Stromal cell of bone marrow (primary cell): ENCODE measurements at regions not wholly inside any gene's neighbourhood (a gene's known extent, or its start where the extent isn't known, plus 50 kb on each side); places are given as distances from the start of the nearest gene placed in this dataset.
"Not testable (repeated sequence)": the region's sequence is repeated elsewhere in the genome, so short reads cannot be mapped to it uniquely, and the experiment has no call there.

ENCODE experiments used
- DNase-seq: peaks from one replicate; pipeline ENCODE4 v3.0.0-alpha.2; 2012; ENCODE audit warnings: low read depth

- DNase-seq, result no peak
These were observed 110.3 kb upstream of the ETV6 start for GRCh38 chr12:11539156-11539555.

- DNase-seq, result no peak
These were observed 109.3 kb upstream of the ETV6 start for GRCh38 chr12:11540156-11540555.

GRCh38 chr12:11540615-11541310 lies 108.7 kb upstream of the ETV6 start:
- no peak for DNase-seq

- no peak for DNase-seq
These were observed 106.9 kb upstream of the ETV6 start for GRCh38 chr12:11542599-11542998.

GRCh38 chr12:11543457-11544158 lies 105.9 kb upstream of the ETV6 start:
- no peak for DNase-seq

GRCh38 chr12:11545484-11546330 lies 103.8 kb upstream of the ETV6 start:
- no peak for DNase-seq

GRCh38 chr12:11546582-11547270 lies 102.7 kb upstream of the ETV6 start:
- not testable (repeated sequence) for DNase-seq

- not testable (repeated sequence) for DNase-seq
These were observed 102.2 kb upstream of the ETV6 start for GRCh38 chr12:11547271-11547646.

- no peak for DNase-seq
These were observed 100.4 kb upstream of the ETV6 start for GRCh38 chr12:11549119-11549518.

- peak; percentile 32 for DNase-seq
These were observed 95.5 kb upstream of the ETV6 start for GRCh38 chr12:11553871-11554533.

GRCh38 chr12:11555195-11555594 lies 94.3 kb upstream of the ETV6 start:
- DNase-seq, result no peak

GRCh38 chr12:11555743-11556625 lies 93.5 kb upstream of the ETV6 start:
- DNase-seq, result no peak

GRCh38 chr12:11556682-11557081 lies 92.8 kb upstream of the ETV6 start:
- no peak for DNase-seq

GRCh38 chr12:11559626-11560340 lies 89.7 kb upstream of the ETV6 start:
- no peak for DNase-seq

GRCh38 chr12:11561411-11561810 lies 88.1 kb upstream of the ETV6 start:
- no peak for DNase-seq

- no peak for DNase-seq
These were observed 85.4 kb upstream of the ETV6 start for GRCh38 chr12:11563785-11564739.

- DNase-seq, result no peak
These were observed 84.4 kb upstream of the ETV6 start for GRCh38 chr12:11564984-11565651.

GRCh38 chr12:11565752-11566151 lies 83.7 kb upstream of the ETV6 start:
- no peak for DNase-seq
